Fibroblast of lung (primary cell): ENCODE measurements at regions not wholly inside any gene's neighbourhood (a gene's known extent, or its start where the extent isn't known, plus 50 kb on each side); places are given as distances from the start of the nearest gene placed in this dataset.

Experiments used
- EZH2 ChIP-seq: IDR thresholded peaks from 2 replicates; pipeline ENCODE4 v1.5.1; 2012; ENCODE audit warnings: low read length, control low read depth, mild to moderate bottlenecking; ENCODE audit errors: missing control alignments
- TF ChIP-seq, protein P1 (sequence below), 2 donors: IDR thresholded peaks in 1 of 2; conservative IDR thresholded peaks in 1 of 2; 1 replicate in 1 of 2; 2 replicates in 1 of 2; pipeline ENCODE4 v1.5.1; 2011 to 2012; ENCODE audit warnings: low read length in 2 of 2, control low read depth in 1 of 2, inconsistent platforms in 1 of 2, low read depth in 1 of 2, mild to moderate bottlenecking in 1 of 2

DNA sequence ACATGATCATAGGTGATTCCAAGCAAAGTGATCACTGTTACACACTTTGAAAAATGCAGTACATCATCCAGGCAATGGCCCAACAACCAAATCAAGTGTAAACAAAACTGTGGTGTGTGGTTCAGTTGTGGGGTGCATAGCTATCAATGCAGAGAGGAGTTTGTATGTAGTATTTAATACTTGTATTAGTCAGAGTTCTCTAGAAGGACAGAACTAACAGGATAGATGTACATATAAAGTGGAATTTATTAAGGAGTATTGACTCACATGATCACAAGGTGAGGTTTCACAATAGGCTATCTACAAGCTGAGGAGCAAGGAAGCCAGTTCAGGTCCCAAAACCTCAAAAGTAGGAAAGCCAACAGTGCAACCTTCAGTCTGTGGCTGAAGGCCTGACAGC lies 249.3 kb upstream of the HTR2A start:
- TF ChIP-seq, protein P1, sequence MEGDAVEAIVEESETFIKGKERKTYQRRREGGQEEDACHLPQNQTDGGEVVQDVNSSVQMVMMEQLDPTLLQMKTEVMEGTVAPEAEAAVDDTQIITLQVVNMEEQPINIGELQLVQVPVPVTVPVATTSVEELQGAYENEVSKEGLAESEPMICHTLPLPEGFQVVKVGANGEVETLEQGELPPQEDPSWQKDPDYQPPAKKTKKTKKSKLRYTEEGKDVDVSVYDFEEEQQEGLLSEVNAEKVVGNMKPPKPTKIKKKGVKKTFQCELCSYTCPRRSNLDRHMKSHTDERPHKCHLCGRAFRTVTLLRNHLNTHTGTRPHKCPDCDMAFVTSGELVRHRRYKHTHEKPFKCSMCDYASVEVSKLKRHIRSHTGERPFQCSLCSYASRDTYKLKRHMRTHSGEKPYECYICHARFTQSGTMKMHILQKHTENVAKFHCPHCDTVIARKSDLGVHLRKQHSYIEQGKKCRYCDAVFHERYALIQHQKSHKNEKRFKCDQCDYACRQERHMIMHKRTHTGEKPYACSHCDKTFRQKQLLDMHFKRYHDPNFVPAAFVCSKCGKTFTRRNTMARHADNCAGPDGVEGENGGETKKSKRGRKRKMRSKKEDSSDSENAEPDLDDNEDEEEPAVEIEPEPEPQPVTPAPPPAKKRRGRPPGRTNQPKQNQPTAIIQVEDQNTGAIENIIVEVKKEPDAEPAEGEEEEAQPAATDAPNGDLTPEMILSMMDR (conservative IDR thresholded peaks at IDR 0.05 in 1 of 2, IDR thresholded peaks at IDR 0.05 in 1 of 2; ENCODE audit: low read depth in 1 of 2, low read length in 2 of 2), result no peak
- no peak for TF ChIP-seq EZH2
